ENCODE measurements at regions not wholly inside any gene's neighbourhood (a gene's known extent, or its start where the extent isn't known, plus 50 kb on each side); places are given as distances from the start of the nearest gene placed in this dataset.

- H3K4me2 ChIP-seq (ENCODE audit: low read length) = no peak overlapping the region
- no peaks in the 10 kb centered on the region for H4K20me1 ChIP-seq (ENCODE audit: insufficient read depth, low read length)
- no peak overlapping the region for H2AFZ ChIP-seq (ENCODE audit: low read depth, low read length)
- Mint-ChIP-seq H3K27me3 (ENCODE audit: low read depth, unreplicated experiment) (peaks cover 7% of the 10 kb centered on the region), H3K36me3 (ENCODE audit: low read depth, unreplicated experiment) (no peaks in the 10 kb centered on the region), H3K4me1 (ENCODE audit: low read depth, unreplicated experiment) (no peaks in the 10 kb centered on the region), H3K27ac (ENCODE audit: unreplicated experiment) (no peak overlapping the region), H3K4me3 (ENCODE audit: unreplicated experiment) (no peak overlapping the region), H3K9me3 (ENCODE audit: unreplicated experiment) (no peaks in the 10 kb centered on the region)
- H3K27me3 ChIP-seq (ENCODE audit: insufficient read depth, low read length) = no peaks in the 10 kb centered on the region
- H3K9ac ChIP-seq (ENCODE audit: low read length) = no peak overlapping the region
- FAIRE-seq (no peak), DNase-seq (ENCODE audit: low read depth) (peak; percentile 5)
- no peaks in the 10 kb centered on the region for H3K79me2 ChIP-seq (ENCODE audit: insufficient read depth, low read length)
- no peaks in the 10 kb centered on the region for H3K4me1 ChIP-seq (ENCODE audit: insufficient read depth, low read length)
- no peak overlapping the region for H3K4me3 ChIP-seq (ENCODE audit: insufficient read depth, low read depth, low read length)
- no peaks in the 10 kb centered on the region for H3K36me3 ChIP-seq (ENCODE audit: insufficient read depth, low read length)
- H3K9me3 ChIP-seq (ENCODE audit: insufficient read depth, low read depth, low read length) = no peaks in the 10 kb centered on the region
- TF ChIP-seq CTCF (IDR thresholded peaks at IDR 0.05; ENCODE audit: insufficient read depth, low read depth, low read length) = peak; percentile 45
- TF ChIP-seq EZH2 (IDR thresholded peaks at IDR 0.05; ENCODE audit: insufficient read depth, low read length) = no peak
- H3K27ac ChIP-seq (ENCODE audit: low read depth, low read length) = no peak overlapping the region
Observed at GRCh38 chr5:15383469-15383868, 116.5 kb upstream of the FBXL7 start.

GRCh38 chr5:15383021-15383420 lies 117.0 kb upstream of the FBXL7 start:
- no peak for FAIRE-seq
- H3K36me3 ChIP-seq (ENCODE audit: insufficient read depth, low read length) = no peaks in the 10 kb centered on the region
- no peaks in the 10 kb centered on the region for H3K4me1 ChIP-seq (ENCODE audit: insufficient read depth, low read length)
- no peak for TF ChIP-seq CTCF (IDR thresholded peaks at IDR 0.05; ENCODE audit: insufficient read depth, low read depth, low read length)
- TF ChIP-seq EZH2 (IDR thresholded peaks at IDR 0.05; ENCODE audit: insufficient read depth, low read length) = no peak
- H3K9me3 ChIP-seq (ENCODE audit: insufficient read depth, low read depth, low read length) = no peaks in the 10 kb centered on the region
- DNase-seq (ENCODE audit: low read depth) = no peak
- Mint-ChIP-seq H3K27me3 (ENCODE audit: low read depth, unreplicated experiment) (peaks cover 7% of the 10 kb centered on the region), H3K4me1 (ENCODE audit: low read depth, unreplicated experiment) (no peaks in the 10 kb centered on the region), H3K9me3 (ENCODE audit: unreplicated experiment) (no peaks in the 10 kb centered on the region), H3K27ac (ENCODE audit: unreplicated experiment) (no peak overlapping the region), H3K36me3 (ENCODE audit: low read depth, unreplicated experiment) (no peaks in the 10 kb centered on the region), H3K4me3 (ENCODE audit: unreplicated experiment) (no peak overlapping the region)
- H3K79me2 ChIP-seq (ENCODE audit: insufficient read depth, low read length) = no peaks in the 10 kb centered on the region
- H3K4me2 ChIP-seq (ENCODE audit: low read length) = no peak overlapping the region
- H3K4me3 ChIP-seq (ENCODE audit: insufficient read depth, low read depth, low read length) = no peak overlapping the region
- H3K27me3 ChIP-seq (ENCODE audit: insufficient read depth, low read length) = no peaks in the 10 kb centered on the region
- no peaks in the 10 kb centered on the region for H4K20me1 ChIP-seq (ENCODE audit: insufficient read depth, low read length)
- no peak overlapping the region for H3K9ac ChIP-seq (ENCODE audit: low read length)
- H2AFZ ChIP-seq (ENCODE audit: low read depth, low read length) = no peak overlapping the region
- no peak overlapping the region for H3K27ac ChIP-seq (ENCODE audit: low read depth, low read length)

- Mint-ChIP-seq H3K36me3 (ENCODE audit: low read depth, unreplicated experiment) (no peaks in the 10 kb centered on the region), H3K27ac (ENCODE audit: unreplicated experiment) (no peak overlapping the region), H3K27me3 (ENCODE audit: low read depth, unreplicated experiment) (peaks cover 2% of the 10 kb centered on the region), H3K4me3 (ENCODE audit: unreplicated experiment) (no peak overlapping the region), H3K9me3 (ENCODE audit: unreplicated experiment) (no peaks in the 10 kb centered on the region), H3K4me1 (ENCODE audit: low read depth, unreplicated experiment) (no peaks in the 10 kb centered on the region)
- H3K27me3 ChIP-seq (ENCODE audit: insufficient read depth, low read length) = no peaks in the 10 kb centered on the region
- no peaks in the 10 kb centered on the region for H3K79me2 ChIP-seq (ENCODE audit: insufficient read depth, low read length)
- no peak overlapping the region for H2AFZ ChIP-seq (ENCODE audit: low read depth, low read length)
- no peaks in the 10 kb centered on the region for H3K36me3 ChIP-seq (ENCODE audit: insufficient read depth, low read length)
- no peak overlapping the region for H3K4me2 ChIP-seq (ENCODE audit: low read length)
- no peak for FAIRE-seq
- H3K9me3 ChIP-seq (ENCODE audit: insufficient read depth, low read depth, low read length) = no peaks in the 10 kb centered on the region
- no peak overlapping the region for H3K9ac ChIP-seq (ENCODE audit: low read length)
- no peaks in the 10 kb centered on the region for H4K20me1 ChIP-seq (ENCODE audit: insufficient read depth, low read length)
- H3K27ac ChIP-seq (ENCODE audit: low read depth, low read length) = no peak overlapping the region
- H3K4me3 ChIP-seq (ENCODE audit: insufficient read depth, low read depth, low read length) = no peak overlapping the region
- DNase-seq (ENCODE audit: low read depth) = no peak
- no peaks in the 10 kb centered on the region for H3K4me1 ChIP-seq (ENCODE audit: insufficient read depth, low read length)
- TF ChIP-seq EZH2 (IDR thresholded peaks at IDR 0.05; ENCODE audit: insufficient read depth, low read length) (no peak), CTCF (IDR thresholded peaks at IDR 0.05; ENCODE audit: insufficient read depth, low read depth, low read length) (no peak)
Observed at GRCh38 chr5:15377573-15378340, 122.2 kb upstream of the FBXL7 start.

All from astrocyte (in vitro differentiated cells and primary cell).